ENCODE measurements at regions not wholly inside any gene's neighbourhood (a gene's known extent, or its start where the extent isn't known, plus 50 kb on each side); places are given as distances from the start of the nearest gene placed in this dataset.

GRCh38 chr9:88809355-88810161, 181.7 kb upstream of the S1PR3 start:
- TF ChIP-seq EGR1 (IDR thresholded peaks at IDR 0.05; ENCODE audit: low read depth in 2 of 2) (no peak), NR2F2 (IDR thresholded peaks at IDR 0.05) (no peak)
- 61% methylated on average over 9 of the region's 9 CpGs for WGBS
- H3K27ac ChIP-seq (ENCODE audit: low read depth in 1 of 2, low read length in 2 of 2) = no peak overlapping the region

GRCh38 chr9:88810826-88811225, 180.4 kb upstream of the S1PR3 start:
- Histone ChIP-seq H3K4me1 (ENCODE audit: control insufficient read depth in 4 of 4, insufficient read depth in 4 of 4, low read length in 3 of 4) (no peaks in the 10 kb centered on the region), H3K9me3 (ENCODE audit: control insufficient read depth in 4 of 4, low read length in 3 of 4) (no peaks in the 10 kb centered on the region), H3K4me3 (ENCODE audit: low read depth in 1 of 3, low read length in 3 of 3) (no peak overlapping the region), H3K9ac (ENCODE audit: low read depth in 1 of 2, low read length in 2 of 2) (no peak overlapping the region), H3K36me3 (ENCODE audit: control insufficient read depth in 4 of 4, insufficient read depth in 3 of 4, low read depth in 1 of 4, low read length in 3 of 4) (no peaks in the 10 kb centered on the region), H3K27me3 (ENCODE audit: control insufficient read depth in 4 of 4, insufficient read depth in 4 of 4, low read length in 3 of 4) (no peaks in the 10 kb centered on the region), H3K27ac (ENCODE audit: low read depth in 1 of 2, low read length in 2 of 2) (no peak overlapping the region)
- 69% methylated on average over 2 of the region's 2 CpGs for WGBS
- DNase-seq (ENCODE audit: low spot score) = no peak
- TF ChIP-seq RXRA (IDR thresholded peaks at IDR 0.05) (no peak), YY1 (IDR thresholded peaks at IDR 0.05) (no peak), RAD21 (IDR thresholded peaks at IDR 0.05) (no peak), HNF4G (IDR thresholded peaks at IDR 0.05) (no peak), MAX (IDR thresholded peaks at IDR 0.05) (no peak), GABPA (IDR thresholded peaks at IDR 0.05 in 1 of 2, conservative IDR thresholded peaks at IDR 0.05 in 1 of 2) (no peak), SP1 (IDR thresholded peaks at IDR 0.05) (no peak), JUND (IDR thresholded peaks at IDR 0.05) (no peak), NR2F2 (IDR thresholded peaks at IDR 0.05) (no peak), TAF1 (conservative IDR thresholded peaks at IDR 0.05) (no peak), FOXA1 (IDR thresholded peaks at IDR 0.05) (no peak)
- TF ChIP-seq, protein P1, sequence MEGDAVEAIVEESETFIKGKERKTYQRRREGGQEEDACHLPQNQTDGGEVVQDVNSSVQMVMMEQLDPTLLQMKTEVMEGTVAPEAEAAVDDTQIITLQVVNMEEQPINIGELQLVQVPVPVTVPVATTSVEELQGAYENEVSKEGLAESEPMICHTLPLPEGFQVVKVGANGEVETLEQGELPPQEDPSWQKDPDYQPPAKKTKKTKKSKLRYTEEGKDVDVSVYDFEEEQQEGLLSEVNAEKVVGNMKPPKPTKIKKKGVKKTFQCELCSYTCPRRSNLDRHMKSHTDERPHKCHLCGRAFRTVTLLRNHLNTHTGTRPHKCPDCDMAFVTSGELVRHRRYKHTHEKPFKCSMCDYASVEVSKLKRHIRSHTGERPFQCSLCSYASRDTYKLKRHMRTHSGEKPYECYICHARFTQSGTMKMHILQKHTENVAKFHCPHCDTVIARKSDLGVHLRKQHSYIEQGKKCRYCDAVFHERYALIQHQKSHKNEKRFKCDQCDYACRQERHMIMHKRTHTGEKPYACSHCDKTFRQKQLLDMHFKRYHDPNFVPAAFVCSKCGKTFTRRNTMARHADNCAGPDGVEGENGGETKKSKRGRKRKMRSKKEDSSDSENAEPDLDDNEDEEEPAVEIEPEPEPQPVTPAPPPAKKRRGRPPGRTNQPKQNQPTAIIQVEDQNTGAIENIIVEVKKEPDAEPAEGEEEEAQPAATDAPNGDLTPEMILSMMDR (IDR thresholded peaks at IDR 0.05; ENCODE audit: low read depth, low read length, missing input control) = no peak
- TF ChIP-seq, protein P2, sequence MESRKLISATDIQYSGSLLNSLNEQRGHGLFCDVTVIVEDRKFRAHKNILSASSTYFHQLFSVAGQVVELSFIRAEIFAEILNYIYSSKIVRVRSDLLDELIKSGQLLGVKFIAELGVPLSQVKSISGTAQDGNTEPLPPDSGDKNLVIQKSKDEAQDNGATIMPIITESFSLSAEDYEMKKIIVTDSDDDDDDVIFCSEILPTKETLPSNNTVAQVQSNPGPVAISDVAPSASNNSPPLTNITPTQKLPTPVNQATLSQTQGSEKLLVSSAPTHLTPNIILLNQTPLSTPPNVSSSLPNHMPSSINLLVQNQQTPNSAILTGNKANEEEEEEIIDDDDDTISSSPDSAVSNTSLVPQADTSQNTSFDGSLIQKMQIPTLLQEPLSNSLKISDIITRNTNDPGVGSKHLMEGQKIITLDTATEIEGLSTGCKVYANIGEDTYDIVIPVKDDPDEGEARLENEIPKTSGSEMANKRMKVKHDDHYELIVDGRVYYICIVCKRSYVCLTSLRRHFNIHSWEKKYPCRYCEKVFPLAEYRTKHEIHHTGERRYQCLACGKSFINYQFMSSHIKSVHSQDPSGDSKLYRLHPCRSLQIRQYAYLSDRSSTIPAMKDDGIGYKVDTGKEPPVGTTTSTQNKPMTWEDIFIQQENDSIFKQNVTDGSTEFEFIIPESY (IDR thresholded peaks at IDR 0.05) = no peak
- TF ChIP-seq, protein P3, sequence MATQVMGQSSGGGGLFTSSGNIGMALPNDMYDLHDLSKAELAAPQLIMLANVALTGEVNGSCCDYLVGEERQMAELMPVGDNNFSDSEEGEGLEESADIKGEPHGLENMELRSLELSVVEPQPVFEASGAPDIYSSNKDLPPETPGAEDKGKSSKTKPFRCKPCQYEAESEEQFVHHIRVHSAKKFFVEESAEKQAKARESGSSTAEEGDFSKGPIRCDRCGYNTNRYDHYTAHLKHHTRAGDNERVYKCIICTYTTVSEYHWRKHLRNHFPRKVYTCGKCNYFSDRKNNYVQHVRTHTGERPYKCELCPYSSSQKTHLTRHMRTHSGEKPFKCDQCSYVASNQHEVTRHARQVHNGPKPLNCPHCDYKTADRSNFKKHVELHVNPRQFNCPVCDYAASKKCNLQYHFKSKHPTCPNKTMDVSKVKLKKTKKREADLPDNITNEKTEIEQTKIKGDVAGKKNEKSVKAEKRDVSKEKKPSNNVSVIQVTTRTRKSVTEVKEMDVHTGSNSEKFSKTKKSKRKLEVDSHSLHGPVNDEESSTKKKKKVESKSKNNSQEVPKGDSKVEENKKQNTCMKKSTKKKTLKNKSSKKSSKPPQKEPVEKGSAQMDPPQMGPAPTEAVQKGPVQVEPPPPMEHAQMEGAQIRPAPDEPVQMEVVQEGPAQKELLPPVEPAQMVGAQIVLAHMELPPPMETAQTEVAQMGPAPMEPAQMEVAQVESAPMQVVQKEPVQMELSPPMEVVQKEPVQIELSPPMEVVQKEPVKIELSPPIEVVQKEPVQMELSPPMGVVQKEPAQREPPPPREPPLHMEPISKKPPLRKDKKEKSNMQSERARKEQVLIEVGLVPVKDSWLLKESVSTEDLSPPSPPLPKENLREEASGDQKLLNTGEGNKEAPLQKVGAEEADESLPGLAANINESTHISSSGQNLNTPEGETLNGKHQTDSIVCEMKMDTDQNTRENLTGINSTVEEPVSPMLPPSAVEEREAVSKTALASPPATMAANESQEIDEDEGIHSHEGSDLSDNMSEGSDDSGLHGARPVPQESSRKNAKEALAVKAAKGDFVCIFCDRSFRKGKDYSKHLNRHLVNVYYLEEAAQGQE (IDR thresholded peaks at IDR 0.05) = no peak

More at GRCh38 chr9:88809355-88810161, 181.7 kb upstream of the S1PR3 start:
- DNase-seq (ENCODE audit: low spot score) = no peak
- Histone ChIP-seq H3K27me3 (ENCODE audit: control insufficient read depth in 4 of 4, insufficient read depth in 4 of 4, low read length in 3 of 4) (no peaks in the 10 kb centered on the region), H3K9me3 (ENCODE audit: control insufficient read depth in 4 of 4, low read length in 3 of 4) (no peaks in the 10 kb centered on the region), H3K9ac (ENCODE audit: low read depth in 1 of 2, low read length in 2 of 2) (no peak overlapping the region), H3K36me3 (ENCODE audit: control insufficient read depth in 4 of 4, insufficient read depth in 3 of 4, low read depth in 1 of 4, low read length in 3 of 4) (no peaks in the 10 kb centered on the region), H3K4me3 (ENCODE audit: low read depth in 1 of 3, low read length in 3 of 3) (no peak overlapping the region), H3K4me1 (ENCODE audit: control insufficient read depth in 4 of 4, insufficient read depth in 4 of 4, low read length in 3 of 4) (no peaks in the 10 kb centered on the region)

All from liver (tissue), 8 donors.